WTC11 (cell line): ENCODE measurements at regions not wholly inside any gene's neighbourhood (a gene's known extent, or its start where the extent isn't known, plus 50 kb on each side); places are given as distances from the start of the nearest gene placed in this dataset.

ENCODE experiments used
- ATAC-seq: fragments of 200-7000 bp; cut with Tn5 transposase; 2 replicates; pipeline ENCODE4 v1.10.0; 2021; ENCODE audit warnings: mild to moderate bottlenecking, moderate library complexity
- CTCF ChIA-PET: fragments of 300-600 bp; sonication (Branson Sonifier 250); formaldehyde crosslinking; loops from one replicate; lab custom pipeline; 2021; ENCODE audit warnings: antibody characterized with exemption; lab: Charles Lee
- POLR2A ChIA-PET: fragments of 350-600 bp; sonication (Branson Sonifier 250); formaldehyde crosslinking; loops from one replicate; lab custom pipeline; 2021; ENCODE audit warnings: antibody characterized with exemption; lab: Charles Lee
- DNase-seq: peaks from one replicate; pipeline ENCODE4 v3.0.0; 2021; ENCODE audit warnings: low spot score
- H3K27ac Mint-ChIP-seq: 2 replicates; pipeline ENCODE4 v1.8.0; 2021; ENCODE audit warnings: mixed read lengths
- H3K27me3 Mint-ChIP-seq: 2 replicates; pipeline ENCODE4 v1.8.0; 2021; ENCODE audit warnings: low read depth, mild to moderate bottlenecking, moderate library complexity, mixed read lengths
- H3K36me3 Mint-ChIP-seq: 2 replicates; pipeline ENCODE4 v1.8.0; 2021; ENCODE audit warnings: mixed read lengths
- H3K4me1 Mint-ChIP-seq: 2 replicates; pipeline ENCODE4 v1.8.0; 2022; ENCODE audit warnings: mixed read lengths
- H3K4me3 Mint-ChIP-seq: 2 replicates; pipeline ENCODE4 v1.8.0; 2021; ENCODE audit warnings: mild to moderate bottlenecking, moderate library complexity, mixed read lengths
- H3K9me3 Mint-ChIP-seq: 2 replicates; pipeline ENCODE4 v1.8.0; 2021; ENCODE audit warnings: mixed read lengths
- ATF6 ChIP-seq: sonication (generic); formaldehyde crosslinking; IDR thresholded peaks from 2 replicates; pipeline ENCODE4 v1.8.1; 2023; ENCODE audit warnings: mild to moderate bottlenecking, missing genetic modification reagents
- E2F5 ChIP-seq: sonication (generic); formaldehyde crosslinking; IDR thresholded peaks from 2 replicates; pipeline ENCODE4 v1.8.1; 2022; ENCODE audit warnings: mild to moderate bottlenecking, moderate library complexity, missing genetic modification reagents
- FOXJ3 ChIP-seq: sonication (generic); formaldehyde crosslinking; IDR thresholded peaks from 2 replicates; pipeline ENCODE4 v1.9.0; 2021; ENCODE audit warnings: missing genetic modification reagents, mild to moderate bottlenecking, borderline replicate concordance
- KAT7 ChIP-seq: sonication (generic); formaldehyde crosslinking; IDR thresholded peaks from 2 replicates; pipeline ENCODE4 v1.8.1; 2023; ENCODE audit warnings: missing genetic modification reagents, mild to moderate bottlenecking, borderline replicate concordance
- MYBL2 ChIP-seq: sonication (generic); formaldehyde crosslinking; IDR thresholded peaks from 2 replicates; pipeline ENCODE4 v1.8.1; 2023; ENCODE audit warnings: mild to moderate bottlenecking, moderate library complexity, missing genetic modification reagents
- NFATC4 ChIP-seq: fragments of 250-450 bp; sonication (Bioruptor Pico); IDR thresholded peaks from 2 replicates; pipeline ENCODE4 v1.9.0; 2021; ENCODE audit warnings: mild to moderate bottlenecking
- NR3C1 ChIP-seq: sonication (generic); formaldehyde crosslinking; conservative IDR thresholded peaks from 2 replicates; pipeline ENCODE4 v1.8.1; 2023; ENCODE audit warnings: low read depth, mild to moderate bottlenecking, missing genetic modification reagents
- OVOL2 ChIP-seq: fragments of 250-450 bp; sonication (Bioruptor Pico); IDR thresholded peaks from 2 replicates; pipeline ENCODE4 v1.9.0; 2021; ENCODE audit warnings: mild to moderate bottlenecking, borderline replicate concordance
- SMAD4 ChIP-seq: sonication (generic); formaldehyde crosslinking; IDR thresholded peaks from 2 replicates; pipeline ENCODE4 v1.8.0; 2022; ENCODE audit warnings: mild to moderate bottlenecking, missing genetic modification reagents
- SOX15 ChIP-seq: fragments of 250-450 bp; sonication (Bioruptor Pico); IDR thresholded peaks from 2 replicates; pipeline ENCODE4 v1.9.0; 2021; ENCODE audit warnings: mild to moderate bottlenecking
- SP1 ChIP-seq: sonication (generic); formaldehyde crosslinking; conservative IDR thresholded peaks from 2 replicates; pipeline ENCODE4 v1.8.1; 2022; ENCODE audit warnings: missing genetic modification reagents
- TEAD4 ChIP-seq: sonication (generic); formaldehyde crosslinking; IDR thresholded peaks from 2 replicates; pipeline ENCODE4 v1.8.0; 2022; ENCODE audit warnings: mild to moderate bottlenecking, missing genetic modification reagents
- ZBTB21 ChIP-seq: sonication (generic); formaldehyde crosslinking; IDR thresholded peaks from 2 replicates; pipeline ENCODE4 v1.8.1; 2023; ENCODE audit warnings: mild to moderate bottlenecking, missing genetic modification reagents, borderline replicate concordance
- ZNF317 ChIP-seq: sonication (generic); formaldehyde crosslinking; IDR thresholded peaks from 2 replicates; pipeline ENCODE4 v1.8.1; 2023; ENCODE audit warnings: low read depth, mild to moderate bottlenecking, moderate library complexity, missing genetic modification reagents, borderline replicate concordance
- TF ChIP-seq, protein P1 (sequence below): fragments of 250-450 bp; sonication (Bioruptor Pico); IDR thresholded peaks from 2 replicates; pipeline ENCODE4 v1.9.0; 2021; ENCODE audit warnings: mild to moderate bottlenecking, borderline replicate concordance
- TF ChIP-seq, protein P2 (sequence below): fragments of 250-450 bp; sonication (Bioruptor Pico); IDR thresholded peaks from 2 replicates; pipeline ENCODE4 v1.8.0; 2021; ENCODE audit warnings: mild to moderate bottlenecking
- TF ChIP-seq, protein P3 (sequence below): sonication (generic); formaldehyde crosslinking; IDR thresholded peaks from 2 replicates; pipeline ENCODE4 v1.8.1; 2023; ENCODE audit warnings: mild to moderate bottlenecking, missing genetic modification reagents

GRCh38 chr4:66604192-66604591 is 933.9 kb upstream of the EPHA5 start:
- H3K36me3 Mint-ChIP-seq = no peaks in the 10 kb centered on the region
- DNase-seq (no peak), ATAC-seq (no peak)
- H3K9me3 Mint-ChIP-seq = no peaks in the 10 kb centered on the region
- ChIA-PET POLR2A (no interaction called here), CTCF (no interaction called here)
- H3K4me1 Mint-ChIP-seq = peaks cover 11% of the 10 kb centered on the region
- TF ChIP-seq SMAD4 (CRISPR knock-in tag) (no peak), E2F5 (CRISPR knock-in tag) (no peak), ATF6 (no peak), TEAD4 (CRISPR knock-in tag) (no peak), SOX15 (CRISPR knock-in tag) (no peak), OVOL2 (CRISPR knock-in tag) (no peak)
- TF ChIP-seq, protein P1, sequence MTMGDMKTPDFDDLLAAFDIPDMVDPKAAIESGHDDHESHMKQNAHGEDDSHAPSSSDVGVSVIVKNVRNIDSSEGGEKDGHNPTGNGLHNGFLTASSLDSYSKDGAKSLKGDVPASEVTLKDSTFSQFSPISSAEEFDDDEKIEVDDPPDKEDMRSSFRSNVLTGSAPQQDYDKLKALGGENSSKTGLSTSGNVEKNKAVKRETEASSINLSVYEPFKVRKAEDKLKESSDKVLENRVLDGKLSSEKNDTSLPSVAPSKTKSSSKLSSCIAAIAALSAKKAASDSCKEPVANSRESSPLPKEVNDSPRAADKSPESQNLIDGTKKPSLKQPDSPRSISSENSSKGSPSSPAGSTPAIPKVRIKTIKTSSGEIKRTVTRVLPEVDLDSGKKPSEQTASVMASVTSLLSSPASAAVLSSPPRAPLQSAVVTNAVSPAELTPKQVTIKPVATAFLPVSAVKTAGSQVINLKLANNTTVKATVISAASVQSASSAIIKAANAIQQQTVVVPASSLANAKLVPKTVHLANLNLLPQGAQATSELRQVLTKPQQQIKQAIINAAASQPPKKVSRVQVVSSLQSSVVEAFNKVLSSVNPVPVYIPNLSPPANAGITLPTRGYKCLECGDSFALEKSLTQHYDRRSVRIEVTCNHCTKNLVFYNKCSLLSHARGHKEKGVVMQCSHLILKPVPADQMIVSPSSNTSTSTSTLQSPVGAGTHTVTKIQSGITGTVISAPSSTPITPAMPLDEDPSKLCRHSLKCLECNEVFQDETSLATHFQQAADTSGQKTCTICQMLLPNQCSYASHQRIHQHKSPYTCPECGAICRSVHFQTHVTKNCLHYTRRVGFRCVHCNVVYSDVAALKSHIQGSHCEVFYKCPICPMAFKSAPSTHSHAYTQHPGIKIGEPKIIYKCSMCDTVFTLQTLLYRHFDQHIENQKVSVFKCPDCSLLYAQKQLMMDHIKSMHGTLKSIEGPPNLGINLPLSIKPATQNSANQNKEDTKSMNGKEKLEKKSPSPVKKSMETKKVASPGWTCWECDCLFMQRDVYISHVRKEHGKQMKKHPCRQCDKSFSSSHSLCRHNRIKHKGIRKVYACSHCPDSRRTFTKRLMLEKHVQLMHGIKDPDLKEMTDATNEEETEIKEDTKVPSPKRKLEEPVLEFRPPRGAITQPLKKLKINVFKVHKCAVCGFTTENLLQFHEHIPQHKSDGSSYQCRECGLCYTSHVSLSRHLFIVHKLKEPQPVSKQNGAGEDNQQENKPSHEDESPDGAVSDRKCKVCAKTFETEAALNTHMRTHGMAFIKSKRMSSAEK (CRISPR knock-in tag) = no peak
- H3K27me3 Mint-ChIP-seq = no peaks in the 10 kb centered on the region
- no peak overlapping the region for H3K27ac Mint-ChIP-seq
- H3K4me3 Mint-ChIP-seq = no peak overlapping the region

DNA sequence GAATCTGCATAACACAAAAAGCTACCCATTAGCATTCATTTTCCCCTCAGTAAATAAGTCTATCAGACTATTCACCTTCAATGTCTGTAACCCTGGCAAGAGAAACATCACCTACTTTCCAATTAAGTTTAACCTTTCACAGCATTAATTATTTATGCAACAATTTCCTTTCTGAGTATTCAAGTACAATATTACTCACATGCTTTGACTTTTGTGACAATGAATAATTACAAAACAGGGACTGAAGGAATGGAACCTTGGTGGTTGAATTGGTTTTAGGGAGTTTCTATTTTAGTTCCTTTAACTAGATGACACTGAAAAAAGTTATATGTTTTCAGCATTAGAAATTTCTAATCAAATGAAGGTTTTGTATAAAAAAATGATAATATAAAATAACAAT is 932.3 kb upstream of the EPHA5 start:
- H3K4me1 Mint-ChIP-seq = peaks cover 2% of the 10 kb centered on the region
- TF ChIP-seq MYBL2 (CRISPR knock-in tag) = no peak
- TF ChIP-seq SP1 (CRISPR knock-in tag) = no peak
- TF ChIP-seq KAT7 (CRISPR knock-in tag) = no peak
- no peak for TF ChIP-seq ZNF317 (CRISPR knock-in tag)
- TF ChIP-seq FOXJ3 (CRISPR knock-in tag) = no peak
- TF ChIP-seq NFATC4 (CRISPR knock-in tag) = no peak
- TF ChIP-seq, protein P2, sequence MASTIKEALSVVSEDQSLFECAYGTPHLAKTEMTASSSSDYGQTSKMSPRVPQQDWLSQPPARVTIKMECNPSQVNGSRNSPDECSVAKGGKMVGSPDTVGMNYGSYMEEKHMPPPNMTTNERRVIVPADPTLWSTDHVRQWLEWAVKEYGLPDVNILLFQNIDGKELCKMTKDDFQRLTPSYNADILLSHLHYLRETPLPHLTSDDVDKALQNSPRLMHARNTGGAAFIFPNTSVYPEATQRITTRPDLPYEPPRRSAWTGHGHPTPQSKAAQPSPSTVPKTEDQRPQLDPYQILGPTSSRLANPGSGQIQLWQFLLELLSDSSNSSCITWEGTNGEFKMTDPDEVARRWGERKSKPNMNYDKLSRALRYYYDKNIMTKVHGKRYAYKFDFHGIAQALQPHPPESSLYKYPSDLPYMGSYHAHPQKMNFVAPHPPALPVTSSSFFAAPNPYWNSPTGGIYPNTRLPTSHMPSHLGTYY (CRISPR knock-in tag) = no peak
- no peak for TF ChIP-seq ZBTB21 (CRISPR knock-in tag)
- TF ChIP-seq, protein P3, sequence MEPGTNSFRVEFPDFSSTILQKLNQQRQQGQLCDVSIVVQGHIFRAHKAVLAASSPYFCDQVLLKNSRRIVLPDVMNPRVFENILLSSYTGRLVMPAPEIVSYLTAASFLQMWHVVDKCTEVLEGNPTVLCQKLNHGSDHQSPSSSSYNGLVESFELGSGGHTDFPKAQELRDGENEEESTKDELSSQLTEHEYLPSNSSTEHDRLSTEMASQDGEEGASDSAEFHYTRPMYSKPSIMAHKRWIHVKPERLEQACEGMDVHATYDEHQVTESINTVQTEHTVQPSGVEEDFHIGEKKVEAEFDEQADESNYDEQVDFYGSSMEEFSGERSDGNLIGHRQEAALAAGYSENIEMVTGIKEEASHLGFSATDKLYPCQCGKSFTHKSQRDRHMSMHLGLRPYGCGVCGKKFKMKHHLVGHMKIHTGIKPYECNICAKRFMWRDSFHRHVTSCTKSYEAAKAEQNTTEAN = no peak
- TF ChIP-seq SOX15 (CRISPR knock-in tag) = no peak
- TF ChIP-seq NR3C1 (CRISPR knock-in tag) = no peak
- H3K27me3 Mint-ChIP-seq = no peaks in the 10 kb centered on the region
- no peak overlapping the region for H3K27ac Mint-ChIP-seq
- ChIA-PET CTCF (no interaction called here), POLR2A (no interaction called here)
- no peaks in the 10 kb centered on the region for H3K9me3 Mint-ChIP-seq
- H3K36me3 Mint-ChIP-seq = no peaks in the 10 kb centered on the region
- no peak overlapping the region for H3K4me3 Mint-ChIP-seq
- DNase-seq (no peak), ATAC-seq (no peak)
